Duodenal mucosa (tissue), 2 donors: ENCODE measurements at regions not wholly inside any gene's neighbourhood (a gene's known extent, or its start where the extent isn't known, plus 50 kb on each side); places are given as distances from the start of the nearest gene placed in this dataset.

Source experiments
- H3K27ac ChIP-seq: one replicate; pipeline ENCODE4 v1.7.0; 2013; ENCODE audit warnings: low read depth, low read length
- H3K27me3 ChIP-seq, 2 donors: one replicate each; pipeline ENCODE4 v1.7.0; 2013; ENCODE audit warnings: low read length in 2 of 2, control low read depth in 1 of 2; ENCODE audit not compliant: insufficient read depth in 2 of 2, control insufficient read depth in 1 of 2
- H3K36me3 ChIP-seq, 2 donors: one replicate each; pipeline ENCODE4 v1.7.0; 2013; ENCODE audit warnings: low read length in 2 of 2, control low read depth in 1 of 2; ENCODE audit not compliant: insufficient read depth in 2 of 2, control insufficient read depth in 1 of 2
- H3K4me1 ChIP-seq, 2 donors: one replicate each; pipeline ENCODE4 v1.7.0; 2013; ENCODE audit warnings: low read length in 2 of 2, control low read depth in 1 of 2; ENCODE audit not compliant: insufficient read depth in 2 of 2, control insufficient read depth in 1 of 2
- H3K4me3 ChIP-seq, 2 donors: one replicate each; pipeline ENCODE4 v1.7.0; 2013; ENCODE audit warnings: low read length in 2 of 2, low read depth in 1 of 2
- H3K9ac ChIP-seq, 2 donors: one replicate each; pipeline ENCODE4 v1.7.0; 2013; ENCODE audit warnings: low read length in 2 of 2, low read depth in 1 of 2
- H3K9me3 ChIP-seq, 2 donors: one replicate each; pipeline ENCODE4 v1.7.0; 2013; ENCODE audit warnings: low read length in 2 of 2, control low read depth in 1 of 2; ENCODE audit not compliant: control insufficient read depth in 1 of 2

GRCh38 chr1:191618181-191618580 is 540.1 kb upstream of the RGS18 start:
- H3K27me3 ChIP-seq = no peaks in the 10 kb centered on the region
- H3K9ac ChIP-seq = no peak overlapping the region
- no peak overlapping the region for H3K4me3 ChIP-seq
- no peaks in the 10 kb centered on the region for H3K4me1 ChIP-seq
- H3K27ac ChIP-seq = no peak overlapping the region
- peaks cover 0 to 4% of the 10 kb centered on the region in 2 donors for H3K9me3 ChIP-seq
- H3K36me3 ChIP-seq = no peaks in the 10 kb centered on the region

DNA sequence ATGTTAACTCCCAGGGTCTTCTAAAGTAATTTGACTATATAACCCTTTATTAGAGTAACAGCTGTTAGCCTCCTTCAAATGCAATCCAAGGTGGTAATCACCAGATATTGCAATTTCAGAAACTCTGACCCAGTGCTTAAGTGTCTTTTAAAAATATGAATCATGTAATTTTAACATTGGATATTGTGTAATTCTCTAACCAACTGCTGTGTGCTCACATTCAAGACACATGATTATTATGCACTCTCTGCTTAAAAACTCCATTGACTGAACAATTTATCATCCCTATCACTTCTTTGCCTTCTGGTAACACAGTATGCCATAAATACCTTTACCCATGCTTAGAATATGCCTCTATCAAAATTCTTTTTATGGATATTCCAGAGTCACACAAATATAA is 537.4 kb upstream of the RGS18 start:
- no peak overlapping the region for H3K9ac ChIP-seq
- no peak overlapping the region for H3K4me3 ChIP-seq
- no peaks in the 10 kb centered on the region for H3K4me1 ChIP-seq
- peaks cover 0 to 4% of the 10 kb centered on the region in 2 donors for H3K9me3 ChIP-seq
- no peaks in the 10 kb centered on the region for H3K27me3 ChIP-seq
- no peaks in the 10 kb centered on the region for H3K36me3 ChIP-seq
- H3K27ac ChIP-seq = no peak overlapping the region

DNA sequence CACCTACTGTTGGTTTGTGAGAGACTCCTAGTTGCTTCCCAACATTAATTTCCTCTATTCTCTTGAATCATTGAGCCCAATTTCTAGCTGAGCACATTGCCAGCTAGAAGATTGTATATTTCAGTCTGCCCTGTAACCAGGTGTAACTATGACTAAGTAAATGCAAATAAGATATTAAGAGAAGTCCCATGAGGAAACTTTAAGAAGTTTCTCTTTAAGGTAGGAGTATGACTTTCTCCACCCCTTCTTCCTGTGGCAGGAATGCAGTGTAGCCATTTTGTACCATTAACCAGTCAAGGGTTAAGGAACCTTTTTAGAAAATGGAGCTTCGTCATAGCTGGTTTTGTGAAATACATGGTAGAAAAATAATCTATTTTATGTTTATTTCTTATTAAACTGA is 534.2 kb upstream of the RGS18 start:
- Histone ChIP-seq H3K36me3 (no peaks in the 10 kb centered on the region), H3K9me3 (peaks cover 0 to 4% of the 10 kb centered on the region in 2 donors), H3K27me3 (no peaks in the 10 kb centered on the region), H3K4me3 (no peak overlapping the region), H3K4me1 (no peaks in the 10 kb centered on the region), H3K27ac (no peak overlapping the region), H3K9ac (no peak overlapping the region)

GRCh38 chr1:191629836-191630235 is 528.4 kb upstream of the RGS18 start:
- Histone ChIP-seq H3K27me3 (no peaks in the 10 kb centered on the region), H3K9me3 (no peaks in the 10 kb centered on the region), H3K27ac (no peak overlapping the region), H3K4me1 (no peaks in the 10 kb centered on the region), H3K9ac (no peak overlapping the region), H3K36me3 (no peaks in the 10 kb centered on the region), H3K4me3 (no peak overlapping the region)

GRCh38 chr1:191634801-191635508 is 523.3 kb upstream of the RGS18 start:
- Histone ChIP-seq H3K27me3 (no peaks in the 10 kb centered on the region), H3K9me3 (no peaks in the 10 kb centered on the region), H3K4me1 (no peaks in the 10 kb centered on the region), H3K9ac (no peak overlapping the region), H3K27ac (no peak overlapping the region), H3K36me3 (no peaks in the 10 kb centered on the region), H3K4me3 (no peak overlapping the region)

DNA sequence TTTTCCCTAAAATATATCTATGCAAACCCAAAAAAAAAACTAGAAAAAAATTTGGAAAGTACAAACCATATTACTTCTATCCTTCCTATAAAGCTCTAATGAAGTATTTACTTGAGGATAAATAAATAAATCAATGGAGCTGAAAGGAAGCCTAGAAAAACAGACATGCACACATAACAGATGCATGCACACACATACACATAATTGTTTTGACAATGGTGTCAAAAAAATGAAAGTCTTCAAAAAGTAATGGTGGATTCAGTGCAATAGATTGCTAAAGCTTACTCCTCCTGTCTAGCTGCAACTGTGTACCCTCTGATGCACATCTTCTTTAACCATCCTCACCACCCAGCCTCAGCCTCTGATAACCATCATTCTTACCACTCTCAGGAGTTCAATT is 521.9 kb upstream of the RGS18 start:
- Histone ChIP-seq H3K27me3 (no peaks in the 10 kb centered on the region), H3K4me3 (no peak overlapping the region), H3K27ac (no peak overlapping the region), H3K36me3 (no peaks in the 10 kb centered on the region), H3K9me3 (no peaks in the 10 kb centered on the region), H3K9ac (no peak overlapping the region), H3K4me1 (no peaks in the 10 kb centered on the region)

DNA sequence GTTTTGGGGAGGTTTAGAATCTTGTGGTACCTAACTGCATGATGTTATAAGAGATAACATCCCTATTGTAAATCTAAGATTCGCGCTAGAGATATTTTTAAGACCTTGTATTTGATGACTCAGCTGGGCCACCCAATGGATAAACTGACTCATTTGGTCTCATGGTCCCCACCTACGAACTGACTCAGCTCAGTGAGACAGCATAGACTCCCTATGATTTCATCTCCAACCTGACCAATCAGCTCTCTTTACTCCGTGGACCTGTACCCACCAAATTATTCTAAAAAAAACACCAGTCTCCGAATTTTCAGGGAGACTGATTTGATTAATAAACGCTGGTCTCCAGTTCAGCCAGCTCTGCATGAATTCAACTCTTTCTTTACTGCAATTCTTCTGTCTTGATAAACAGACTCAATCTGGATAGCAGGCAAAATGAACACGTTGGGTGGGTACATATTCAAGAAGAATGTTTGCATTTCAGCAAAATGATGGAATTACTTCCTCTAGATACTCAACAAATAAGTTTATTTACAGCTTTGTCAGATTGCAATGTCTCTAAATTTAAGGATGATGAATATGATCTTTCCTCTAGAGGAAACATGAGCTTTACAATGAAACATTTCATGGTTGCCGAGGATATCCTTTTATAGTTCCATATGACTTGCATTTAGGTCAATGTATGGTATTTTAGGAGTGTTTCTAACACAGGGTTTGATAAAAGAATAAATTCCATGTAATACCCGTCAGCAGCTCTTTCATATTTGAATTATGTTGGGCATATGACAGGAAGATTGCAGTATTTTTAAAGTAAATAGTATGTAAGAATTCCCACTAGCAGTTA is 516.6 kb upstream of the RGS18 start:
- Histone ChIP-seq H3K36me3 (no peaks in the 10 kb centered on the region), H3K27me3 (no peaks in the 10 kb centered on the region), H3K9me3 (no peaks in the 10 kb centered on the region), H3K27ac (no peak overlapping the region), H3K9ac (no peak overlapping the region), H3K4me3 (no peak overlapping the region), H3K4me1 (no peaks in the 10 kb centered on the region)

GRCh38 chr1:191643060-191643459 is 515.2 kb upstream of the RGS18 start:
- no peak overlapping the region for H3K27ac ChIP-seq
- no peak overlapping the region for H3K4me3 ChIP-seq
- no peaks in the 10 kb centered on the region for H3K36me3 ChIP-seq
- H3K9me3 ChIP-seq = no peaks in the 10 kb centered on the region
- H3K9ac ChIP-seq = no peak overlapping the region
- H3K27me3 ChIP-seq = no peaks in the 10 kb centered on the region
- no peaks in the 10 kb centered on the region for H3K4me1 ChIP-seq

GRCh38 chr1:191648939-191649338 is 509.3 kb upstream of the RGS18 start:
- H3K36me3 ChIP-seq = no peaks in the 10 kb centered on the region
- no peak overlapping the region for H3K9ac ChIP-seq
- no peaks in the 10 kb centered on the region for H3K9me3 ChIP-seq
- H3K4me1 ChIP-seq = no peaks in the 10 kb centered on the region
- no peak overlapping the region for H3K4me3 ChIP-seq
- no peak overlapping the region for H3K27ac ChIP-seq
- no peaks in the 10 kb centered on the region for H3K27me3 ChIP-seq

DNA sequence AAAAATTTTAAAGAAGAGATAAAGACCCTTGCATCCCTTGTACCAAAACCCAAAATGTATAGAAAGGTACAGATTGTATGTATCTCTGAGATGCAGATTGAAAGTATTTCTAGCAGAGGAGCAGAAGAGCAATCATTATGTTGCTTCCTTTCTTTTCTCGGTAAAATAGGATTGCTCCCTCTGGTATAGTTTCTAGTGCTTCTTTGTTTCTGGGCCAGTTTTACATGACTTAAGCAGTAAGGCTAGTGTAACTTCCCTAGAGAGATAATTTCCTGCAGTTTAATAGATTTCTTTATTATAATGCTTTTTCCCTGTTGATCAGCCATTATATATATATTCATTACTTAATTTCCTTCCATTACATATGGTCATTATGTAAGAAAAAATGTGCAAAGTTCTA is 496.2 kb upstream of the RGS18 start:
- no peaks in the 10 kb centered on the region for H3K27me3 ChIP-seq
- no peaks in the 10 kb centered on the region for H3K36me3 ChIP-seq
- no peaks in the 10 kb centered on the region for H3K9me3 ChIP-seq
- no peak overlapping the region for H3K27ac ChIP-seq
- H3K4me1 ChIP-seq = no peaks in the 10 kb centered on the region
- H3K4me3 ChIP-seq = no peak overlapping the region
- no peak overlapping the region for H3K9ac ChIP-seq
